Activated CD4-positive, alpha-beta T cell treated with anti-CD3 and anti-CD28 coated beads for 36 hours (primary cell): ENCODE measurements at regions not wholly inside any gene's neighbourhood (a gene's known extent, or its start where the extent isn't known, plus 50 kb on each side); places are given as distances from the start of the nearest gene placed in this dataset.

ENCODE experiments used
- ATAC-seq: fragments of 200-7000 bp; cut with Tn5 transposase; one replicate; pipeline ENCODE4 v1.10.0; 2021; ENCODE audit warnings: mild to moderate bottlenecking, moderate library complexity
- CTCF ChIA-PET: fragments of 350-600 bp; sonication (Branson Sonifier 250); formaldehyde crosslinking; loops from one replicate; lab custom pipeline; 2021; ENCODE audit warnings: antibody characterized with exemption; lab: Charles Lee
- POLR2A ChIA-PET: fragments of 350-600 bp; sonication (Branson Sonifier 250); formaldehyde crosslinking; loops from one replicate; lab custom pipeline; 2021; ENCODE audit warnings: antibody characterized with exemption, inconsistent platforms; lab: Charles Lee
- DNase-seq: peaks from one replicate; pipeline ENCODE4 v3.0.0-alpha.2; 2020
- H3K27ac Mint-ChIP-seq: one replicate; pipeline ENCODE4 v1.8.0; 2021; ENCODE audit warnings: mixed read lengths
- H3K27me3 Mint-ChIP-seq: one replicate; pipeline ENCODE4 v1.8.0; 2021; ENCODE audit warnings: mixed read lengths
- H3K36me3 Mint-ChIP-seq: one replicate; pipeline ENCODE4 v1.8.0; 2021; ENCODE audit warnings: low read depth, mixed read lengths
- H3K4me1 Mint-ChIP-seq: one replicate; pipeline ENCODE4 v1.8.0; 2021; ENCODE audit warnings: mixed read lengths
- H3K4me3 Mint-ChIP-seq: one replicate; pipeline ENCODE4 v1.8.0; 2021; ENCODE audit warnings: mild to moderate bottlenecking, moderate library complexity, mixed read lengths
- H3K9me3 Mint-ChIP-seq: one replicate; pipeline ENCODE4 v1.8.0; 2021; ENCODE audit warnings: low read depth, mixed read lengths
- intact Hi-C, 2 experiments: fragments of 100-400 bp; cut with DNase I in 1 of 2; cut with micrococcal nuclease in 1 of 2; formaldehyde crosslinking; loops; one replicate each; pipeline versions ENCODE4 v1.14.2 to v1.15.1; 2022 to 2024; cut with DNase I, micrococcal nuclease

- no peak overlapping the region for H3K4me3 Mint-ChIP-seq
- ChIA-PET CTCF (no interaction called here), POLR2A (no interaction called here)
- ATAC-seq (no peak), DNase-seq (no peak)
- peaks cover 2% of the 10 kb centered on the region for H3K27me3 Mint-ChIP-seq
- no peaks in the 10 kb centered on the region for H3K4me1 Mint-ChIP-seq
- intact Hi-C loops = no loop called here
- no peak overlapping the region for H3K27ac Mint-ChIP-seq
- H3K9me3 Mint-ChIP-seq = no peaks in the 10 kb centered on the region
- no peaks in the 10 kb centered on the region for H3K36me3 Mint-ChIP-seq
Observed at GRCh38 chr4:85058551-85058950, 92.1 kb upstream of the WDFY3 start.

- intact Hi-C loops = no loop called here
- DNase-seq (no peak), ATAC-seq (no peak)
- CTCF ChIA-PET = interaction anchor here (1.5 kb wide), 1 partner anchor 22 kb away, joined by 5 read pairs; no protein-coding TSS in a partner anchor
- no peak overlapping the region for H3K4me3 Mint-ChIP-seq
- no peaks in the 10 kb centered on the region for H3K9me3 Mint-ChIP-seq
- no peak overlapping the region for H3K27ac Mint-ChIP-seq
- POLR2A ChIA-PET = no interaction called here
- peaks cover 6% of the 10 kb centered on the region for H3K27me3 Mint-ChIP-seq
- H3K36me3 Mint-ChIP-seq = no peaks in the 10 kb centered on the region
- no peaks in the 10 kb centered on the region for H3K4me1 Mint-ChIP-seq
Observed at GRCh38 chr4:85061974-85062373, 95.5 kb upstream of the WDFY3 start.

- ChIA-PET POLR2A (no interaction called here), CTCF (no interaction called here)
- ATAC-seq = no peak
- Mint-ChIP-seq H3K4me3 (no peak overlapping the region), H3K27ac (no peak overlapping the region), H3K27me3 (peaks cover 6% of the 10 kb centered on the region), H3K9me3 (no peaks in the 10 kb centered on the region), H3K36me3 (no peaks in the 10 kb centered on the region), H3K4me1 (no peaks in the 10 kb centered on the region)
- intact Hi-C loops = no loop called here
- no peak for DNase-seq
Observed at GRCh38 chr4:85062466-85062865, 96.0 kb upstream of the WDFY3 start.

- ChIA-PET POLR2A (no interaction called here), CTCF (no interaction called here)
- intact Hi-C loops = no loop called here
- H3K4me1 Mint-ChIP-seq = no peaks in the 10 kb centered on the region
- no peak overlapping the region for H3K27ac Mint-ChIP-seq
- DNase-seq = no peak
- H3K36me3 Mint-ChIP-seq = no peaks in the 10 kb centered on the region
- H3K9me3 Mint-ChIP-seq = no peaks in the 10 kb centered on the region
- H3K4me3 Mint-ChIP-seq = no peak overlapping the region
- H3K27me3 Mint-ChIP-seq = peaks cover 4% of the 10 kb centered on the region
- no peak for ATAC-seq
Observed at GRCh38 chr4:85067342-85067741, 100.9 kb upstream of the WDFY3 start.

GRCh38 chr4:85078016-85078415 is 111.5 kb upstream of the WDFY3 start:
- Mint-ChIP-seq H3K27ac (no peak overlapping the region), H3K27me3 (no peaks in the 10 kb centered on the region), H3K4me3 (no peak overlapping the region), H3K36me3 (no peaks in the 10 kb centered on the region), H3K9me3 (peaks cover 2% of the 10 kb centered on the region), H3K4me1 (no peaks in the 10 kb centered on the region)
- intact Hi-C loops = no loop called here
- ATAC-seq (no peak), DNase-seq (no peak)
- CTCF ChIA-PET = no interaction called here
- POLR2A ChIA-PET = no interaction called here

GRCh38 chr4:85081196-85081595 is 114.7 kb upstream of the WDFY3 start:
- intact Hi-C loops = loop anchor here (5.0 to 10.0 kb wide), 2 partner anchors 961 to 964 kb away; no protein-coding TSS in a partner anchor
- CTCF ChIA-PET = no interaction called here
- Mint-ChIP-seq H3K4me1 (no peaks in the 10 kb centered on the region), H3K9me3 (peaks cover 2% of the 10 kb centered on the region), H3K27ac (no peak overlapping the region), H3K36me3 (no peaks in the 10 kb centered on the region), H3K4me3 (no peak overlapping the region), H3K27me3 (no peaks in the 10 kb centered on the region)
- POLR2A ChIA-PET = no interaction called here
- DNase-seq (no peak), ATAC-seq (no peak)

GRCh38 chr4:85084371-85085094 is 118.0 kb upstream of the WDFY3 start:
- Mint-ChIP-seq H3K4me1 (no peaks in the 10 kb centered on the region), H3K4me3 (no peak overlapping the region), H3K36me3 (no peaks in the 10 kb centered on the region), H3K27me3 (no peaks in the 10 kb centered on the region), H3K9me3 (no peaks in the 10 kb centered on the region), H3K27ac (no peak overlapping the region)
- intact Hi-C loops = loop anchor here (1.0 to 10.0 kb wide), 5 partner anchors 284 to 960 kb away; no protein-coding TSS in a partner anchor
- DNase-seq = peak; percentile 22
- ChIA-PET POLR2A (no interaction called here), CTCF (interaction anchor here (0.6 to 2.4 kb wide), 21 partner anchors 9 to 1280 kb away, joined by 3 to 12 read pairs (median 4); no protein-coding TSS in a partner anchor)
- peak; percentile 33 for ATAC-seq

GRCh38 chr4:85086721-85087120 is 120.2 kb upstream of the WDFY3 start:
- H3K4me1 Mint-ChIP-seq = no peaks in the 10 kb centered on the region
- intact Hi-C loops = loop anchor here in 1 of 2 experiments (10.0 kb wide), 1 partner anchor 958 kb away; no protein-coding TSS in a partner anchor
- no peak overlapping the region for H3K27ac Mint-ChIP-seq
- ATAC-seq = no peak
- no peaks in the 10 kb centered on the region for H3K9me3 Mint-ChIP-seq
- DNase-seq = no peak
- no peak overlapping the region for H3K4me3 Mint-ChIP-seq
- ChIA-PET POLR2A (no interaction called here), CTCF (interaction anchor here (0.8 kb wide), 1 partner anchor 14 kb away, joined by 3 read pairs; no protein-coding TSS in a partner anchor)
- no peaks in the 10 kb centered on the region for H3K36me3 Mint-ChIP-seq
- no peaks in the 10 kb centered on the region for H3K27me3 Mint-ChIP-seq

GRCh38 chr4:85092536-85092935 is 126.0 kb upstream of the WDFY3 start:
- CTCF ChIA-PET = interaction anchor here (1.2 kb wide), 1 partner anchor 35 kb away, joined by 3 read pairs; no protein-coding TSS in a partner anchor
- H3K27me3 Mint-ChIP-seq = no peaks in the 10 kb centered on the region
- H3K4me1 Mint-ChIP-seq = no peaks in the 10 kb centered on the region
- no peak overlapping the region for H3K27ac Mint-ChIP-seq
- intact Hi-C loops = no loop called here
- H3K9me3 Mint-ChIP-seq = no peaks in the 10 kb centered on the region
- ATAC-seq (no peak), DNase-seq (no peak)
- H3K4me3 Mint-ChIP-seq = no peak overlapping the region
- POLR2A ChIA-PET = no interaction called here
- no peaks in the 10 kb centered on the region for H3K36me3 Mint-ChIP-seq

- intact Hi-C loops = no loop called here
- H3K27me3 Mint-ChIP-seq = no peaks in the 10 kb centered on the region
- H3K27ac Mint-ChIP-seq = no peak overlapping the region
- no peak overlapping the region for H3K4me3 Mint-ChIP-seq
- no peaks in the 10 kb centered on the region for H3K9me3 Mint-ChIP-seq
- ChIA-PET CTCF (no interaction called here), POLR2A (no interaction called here)
- ATAC-seq (no peak), DNase-seq (no peak)
- no peaks in the 10 kb centered on the region for H3K36me3 Mint-ChIP-seq
- H3K4me1 Mint-ChIP-seq = no peaks in the 10 kb centered on the region
Observed at GRCh38 chr4:85092943-85093342, 126.5 kb upstream of the WDFY3 start.

GRCh38 chr4:85094735-85095134 is 128.2 kb upstream of the WDFY3 start:
- no peak for ATAC-seq
- POLR2A ChIA-PET = no interaction called here

GRCh38 chr4:85102606-85103005 is 136.1 kb upstream of the WDFY3 start:
- Mint-ChIP-seq H3K27me3 (peaks cover 4% of the 10 kb centered on the region), H3K4me1 (no peaks in the 10 kb centered on the region), H3K27ac (no peak overlapping the region), H3K36me3 (no peaks in the 10 kb centered on the region), H3K4me3 (no peak overlapping the region), H3K9me3 (peaks cover 2% of the 10 kb centered on the region)
- ATAC-seq = no peak
- intact Hi-C loops = no loop called here
- ChIA-PET POLR2A (no interaction called here), CTCF (no interaction called here)
- DNase-seq = no peak

More at GRCh38 chr4:85094735-85095134, 128.2 kb upstream of the WDFY3 start:
- H3K27ac Mint-ChIP-seq = no peak overlapping the region
- no peaks in the 10 kb centered on the region for H3K36me3 Mint-ChIP-seq
- CTCF ChIA-PET = interaction anchor here (1.0 kb wide), 1 partner anchor 12 kb away, joined by 3 read pairs; no protein-coding TSS in a partner anchor
- no peak overlapping the region for H3K4me3 Mint-ChIP-seq
- H3K4me1 Mint-ChIP-seq = no peaks in the 10 kb centered on the region
- intact Hi-C loops = no loop called here
- H3K9me3 Mint-ChIP-seq = peaks cover 2% of the 10 kb centered on the region
- peaks cover 2% of the 10 kb centered on the region for H3K27me3 Mint-ChIP-seq
- DNase-seq = no peak
